IMR-90 (cell line): ENCODE measurements at regions not wholly inside any gene's neighbourhood (a gene's known extent, or its start where the extent isn't known, plus 50 kb on each side); places are given as distances from the start of the nearest gene placed in this dataset.
"Not testable (repeated sequence)": the region's sequence is repeated elsewhere in the genome, so short reads cannot be mapped to it uniquely, and the experiment has no call there.

Experiments
- ATAC-seq: fragments of 200-7000 bp; cut with Tn5 transposase; 2 replicates; pipeline ENCODE4 v1.9.1; 2020; ENCODE audit warnings: low read depth, mild to moderate bottlenecking, moderate library complexity
- BruUV-seq: library from RNA; stranded (reverse); fragments of 400-500 nt; replicated peaks from 2 replicates; lab custom pipeline; 2021; lab: Mats Ljungman, UMichigan
- CTCF ChIA-PET: fragments of 300-600 bp; formaldehyde crosslinking; extraction: SDS; loops from one replicate; lab custom pipeline; 2021; ENCODE audit warnings: antibody characterized with exemption; lab: Yijun Ruan, JAX
- POLR2A ChIA-PET: fragments of 300-600 bp; sonication (Branson Sonifier 250); formaldehyde crosslinking; loops from one replicate; lab custom pipeline; 2022; ENCODE audit warnings: antibody characterized with exemption; ENCODE audit not compliant: unreplicated experiment; lab: Charles Lee
- DNase-seq: peaks from one replicate; pipeline ENCODE4 v3.0.0; 2013
- H2AFZ ChIP-seq: replicated peaks from 2 replicates; pipeline ENCODE3; 2013; ENCODE audit warnings: low read length, mild to moderate bottlenecking; ENCODE audit not compliant: poor library complexity
- H2AK5ac ChIP-seq: 2 replicates; pipeline ENCODE4 v1.6.1; 2013; ENCODE audit warnings: low read depth, low read length, inconsistent platforms
- H2AK9ac ChIP-seq: replicated peaks from 2 replicates; pipeline ENCODE3; 2013; ENCODE audit warnings: mild to moderate bottlenecking, low read depth, low read length, moderate library complexity; ENCODE audit not compliant: poor library complexity
- H2BK120ac ChIP-seq: 2 replicates; pipeline ENCODE4 v1.6.1; 2013; ENCODE audit warnings: low read depth, low read length, inconsistent platforms
- H2BK15ac ChIP-seq: 3 replicates; pipeline ENCODE4 v1.6.1; 2013; ENCODE audit warnings: low read depth, low read length, inconsistent platforms
- H2BK20ac ChIP-seq: 2 replicates; pipeline ENCODE4 v1.6.1; 2013; ENCODE audit warnings: low read depth, mild to moderate bottlenecking, inconsistent platforms, low read length, moderate library complexity
- H2BK5ac ChIP-seq: 2 replicates; pipeline ENCODE4 v1.6.1; 2013; ENCODE audit warnings: mild to moderate bottlenecking, low read depth, low read length, inconsistent platforms; ENCODE audit not compliant: poor library complexity, severe bottlenecking
- H3K14ac ChIP-seq: replicated peaks from 2 replicates; pipeline ENCODE4 v1.6.1; 2013; ENCODE audit warnings: low read depth, low read length, inconsistent platforms
- H3K18ac ChIP-seq: 2 replicates; pipeline ENCODE4 v1.6.1; 2013; ENCODE audit warnings: low read depth, low read length, control low read depth
- H3K23ac ChIP-seq: 2 replicates; pipeline ENCODE4 v1.6.1; 2013; ENCODE audit warnings: low read depth, low read length, inconsistent platforms
- H3K27ac ChIP-seq: 2 replicates; pipeline ENCODE4 v1.5.1; 2013; ENCODE audit warnings: mild to moderate bottlenecking, control low read depth, low read length; ENCODE audit not compliant: insufficient read depth
- H3K27me3 ChIP-seq: 2 replicates; pipeline ENCODE4 v1.6.1; 2013; ENCODE audit warnings: low read length; ENCODE audit not compliant: control insufficient read depth, insufficient read depth
- H3K36me3 ChIP-seq: 2 replicates; pipeline ENCODE4 v1.6.1; 2013; ENCODE audit warnings: low read length, mixed read lengths; ENCODE audit not compliant: control insufficient read depth, insufficient read depth
- H3K4ac ChIP-seq: 2 replicates; pipeline ENCODE4 v1.6.1; 2013; ENCODE audit warnings: low read depth, low read length, inconsistent platforms
- H3K4me1 ChIP-seq: 2 replicates; pipeline ENCODE4 v1.6.1; 2013; ENCODE audit warnings: low read length, mixed read lengths; ENCODE audit not compliant: control insufficient read depth, insufficient read depth
- H3K4me2 ChIP-seq: 2 replicates; pipeline ENCODE4 v1.6.1; 2013; ENCODE audit warnings: low read depth, mild to moderate bottlenecking, control low read depth, low read length, moderate library complexity
- H3K4me3 ChIP-seq: 2 replicates; pipeline ENCODE4 v1.5.1; 2013; ENCODE audit warnings: low read depth, mild to moderate bottlenecking, control low read depth, low read length, moderate library complexity; ENCODE audit not compliant: insufficient read depth
- H3K56ac ChIP-seq: 2 replicates; pipeline ENCODE4 v1.6.1; 2013; ENCODE audit warnings: low read length, inconsistent platforms; ENCODE audit not compliant: insufficient read depth; ENCODE audit errors: extremely low read depth
- H3K79me1 ChIP-seq, 2 experiments: 2 replicates each; pipeline ENCODE4 v1.6.1; 2013; ENCODE audit warnings: low read length in 2 of 2, inconsistent platforms in 1 of 2, low read depth in 1 of 2
- H3K9ac ChIP-seq: 2 replicates; pipeline ENCODE4 v1.6.1; 2013; ENCODE audit warnings: low read depth, low read length, control low read depth
- H3K9me1 ChIP-seq: 2 replicates; pipeline ENCODE4 v1.6.1; 2013; ENCODE audit warnings: low read length, inconsistent platforms; ENCODE audit not compliant: insufficient read depth
- H3K9me3 ChIP-seq: 2 replicates; pipeline ENCODE4 v1.6.1; 2013; ENCODE audit warnings: low read length; ENCODE audit not compliant: control insufficient read depth, insufficient read depth
- H4K20me1 ChIP-seq: 2 replicates; pipeline ENCODE4 v1.6.1; 2013; ENCODE audit warnings: low read length, inconsistent platforms; ENCODE audit not compliant: insufficient read depth
- H4K5ac ChIP-seq: 2 replicates; pipeline ENCODE4 v1.6.1; 2013; ENCODE audit warnings: mild to moderate bottlenecking, low read depth, low read length, control low read depth
- H4K8ac ChIP-seq, 2 experiments: 2 replicates each; pipeline ENCODE4 v1.6.1; 2013; ENCODE audit warnings: low read depth in 2 of 2, low read length in 2 of 2, control low read depth in 1 of 2, inconsistent platforms in 1 of 2
- H4K91ac ChIP-seq: 2 replicates; pipeline ENCODE4 v1.6.1; 2013; ENCODE audit warnings: low read depth, low read length, inconsistent platforms; ENCODE audit not compliant: insufficient read depth
- WGBS, 2 experiments: methylation state at CpG; one replicate each; pipeline versions ENCODE4 v1.1.5 to v1.1.7; 2013; ENCODE audit warnings: missing lambda C conversion rate in 2 of 2; ENCODE audit not compliant: insufficient read length in 1 of 2; ENCODE audit errors: extremely low coverage in 2 of 2; 5-methylcytosine and 5-hydroxymethylcytosine counted together
- dilution Hi-C: fragments of 300-500 bp; cut with HindIII; formaldehyde crosslinking; loops from one replicate; pipeline ENCODE4 v1.14.3; 2018; ENCODE audit warnings: low sequenced_read_pairs; ENCODE audit not compliant: unreplicated experiment
- in situ Hi-C: fragments of 300-500 bp; cut with MboI; formaldehyde crosslinking; loops from 3 replicates; pipeline ENCODE4 v1.14.3; 2019; ENCODE audit warnings: low sequenced_read_pairs, inconsistent platforms, mixed read lengths
- intact Hi-C: fragments of 100-400 bp; cut with micrococcal nuclease; formaldehyde crosslinking; loops from 2 replicates; pipeline ENCODE4 v1.10.0; 2022

GRCh38 chr14:19304442-19304841 is 129.7 kb downstream of the POTEG start:
- H4K91ac ChIP-seq, H3K27ac ChIP-seq, intact Hi-C loops, CTCF ChIA-PET, in situ Hi-C loops, H3K79me1 ChIP-seq, ATAC-seq, H2AK9ac ChIP-seq, H3K4me3 ChIP-seq, H4K8ac ChIP-seq, H3K4me2 ChIP-seq, dilution Hi-C loops, H3K9ac ChIP-seq, DNase-seq, H3K9me3 ChIP-seq, H3K4me1 ChIP-seq, H3K36me3 ChIP-seq, H2BK120ac ChIP-seq, H3K9me1 ChIP-seq, H2BK15ac ChIP-seq, H2BK20ac ChIP-seq, H2AK5ac ChIP-seq, H2BK5ac ChIP-seq, H3K4ac ChIP-seq, H3K18ac ChIP-seq, H3K23ac ChIP-seq, H4K20me1 ChIP-seq, H3K14ac ChIP-seq, POLR2A ChIA-PET, H3K27me3 ChIP-seq, H3K56ac ChIP-seq, H2AFZ ChIP-seq, H4K5ac ChIP-seq, BruUV-seq: not testable (repeated sequence)
- WGBS, 2 experiments = no CpG with 5 or more reads among the region's 1 CpG

GRCh38 chr14:19304918-19305317 is 129.2 kb downstream of the POTEG start:
- BruUV-seq, H3K9ac ChIP-seq, POLR2A ChIA-PET: not testable (repeated sequence)

More at GRCh38 chr14:19304918-19305317, 129.2 kb downstream of the POTEG start:
- H3K36me3 ChIP-seq, H4K20me1 ChIP-seq, ATAC-seq, H3K56ac ChIP-seq, H4K5ac ChIP-seq, H3K18ac ChIP-seq, H2AFZ ChIP-seq, H3K4me3 ChIP-seq, DNase-seq, in situ Hi-C loops, H4K8ac ChIP-seq, H3K27me3 ChIP-seq, H2AK9ac ChIP-seq, H2BK15ac ChIP-seq, H3K4me1 ChIP-seq, H3K23ac ChIP-seq, CTCF ChIA-PET, dilution Hi-C loops, H2BK120ac ChIP-seq, H2AK5ac ChIP-seq, H3K27ac ChIP-seq, H3K4ac ChIP-seq, H2BK5ac ChIP-seq, H2BK20ac ChIP-seq, H3K9me1 ChIP-seq, H3K9me3 ChIP-seq, H3K4me2 ChIP-seq, H3K79me1 ChIP-seq, H3K14ac ChIP-seq, intact Hi-C loops, H4K91ac ChIP-seq: not testable (repeated sequence)
- WGBS, 2 experiments = no CpG with 5 or more reads among the region's 2 CpGs
